GM23338 (cell line): ENCODE measurements at regions not wholly inside any gene's neighbourhood (a gene's known extent, or its start where the extent isn't known, plus 50 kb on each side); places are given as distances from the start of the nearest gene placed in this dataset.

Experiments
- ATAC-seq: fragments of 200-7000 bp; cut with Tn5 transposase; 3 replicates; pipeline ENCODE4 v1.9.1; 2020
- DNase-seq: peaks from one replicate; pipeline ENCODE4 v3.0.0-alpha.2; 2015; ENCODE audit warnings: low spot score
- H2AFZ ChIP-seq: fragments of 200-600 bp; sonication (generic); 2 replicates; pipeline ENCODE4 v1.8.0; 2016; ENCODE audit warnings: antibody characterized with exemption, mild to moderate bottlenecking, moderate library complexity
- H3F3A ChIP-seq: fragments of 200-600 bp; sonication (generic); replicated peaks from 2 replicates; pipeline ENCODE4 v1.8.0; 2017; ENCODE audit warnings: antibody characterized with exemption, mixed run types, low read depth
- H3K27ac ChIP-seq: fragments of 200-600 bp; sonication (generic); 2 replicates; pipeline ENCODE4 v1.6.1; 2016; ENCODE audit warnings: low read depth
- H3K27me3 ChIP-seq: fragments of 200-600 bp; sonication (generic); 2 replicates; pipeline ENCODE4 v1.8.0; 2016; ENCODE audit warnings: mild to moderate bottlenecking, mixed run types, moderate library complexity; ENCODE audit not compliant: insufficient read depth
- H3K36me3 ChIP-seq: fragments of 200-600 bp; sonication (generic); 2 replicates; pipeline ENCODE4 v1.8.0; 2016; ENCODE audit warnings: mild to moderate bottlenecking; ENCODE audit not compliant: insufficient read depth
- H3K4me1 ChIP-seq: fragments of 200-600 bp; sonication (generic); 2 replicates; pipeline ENCODE4 v1.8.0; 2016; ENCODE audit warnings: mild to moderate bottlenecking, moderate library complexity; ENCODE audit not compliant: insufficient read depth
- H3K4me2 ChIP-seq: fragments of 200-600 bp; sonication (generic); 2 replicates; pipeline ENCODE4 v1.7.1; 2017; ENCODE audit warnings: mixed run types
- H3K4me3 ChIP-seq: fragments of 200-600 bp; sonication (generic); 2 replicates; pipeline ENCODE4 v1.6.1; 2016; ENCODE audit warnings: mixed run types
- H3K79me2 ChIP-seq: fragments of 200-600 bp; sonication (generic); replicated peaks from 2 replicates; pipeline ENCODE4 v1.8.0; 2017; ENCODE audit warnings: mild to moderate bottlenecking; ENCODE audit not compliant: insufficient read depth
- H3K9me2 ChIP-seq: fragments of 200-600 bp; sonication (generic); 2 replicates; pipeline ENCODE4 v1.8.0; 2017; ENCODE audit not compliant: insufficient read depth
- H4K20me1 ChIP-seq: fragments of 200-600 bp; sonication (generic); replicated peaks from 2 replicates; pipeline ENCODE4 v1.8.0; 2017; ENCODE audit warnings: mild to moderate bottlenecking; ENCODE audit not compliant: insufficient read depth
- H3K27ac Mint-ChIP-seq: 2 replicates; pipeline ENCODE4 v1.8.0; 2020; ENCODE audit warnings: inconsistent platforms, mild to moderate bottlenecking, moderate library complexity, mixed read lengths
- H3K27me3 Mint-ChIP-seq: 3 replicates; pipeline ENCODE4 v1.8.0; 2022; ENCODE audit warnings: low read depth, mild to moderate bottlenecking, moderate library complexity, mixed read lengths, inconsistent platforms; ENCODE audit not compliant: insufficient read depth, poor library complexity
- H3K36me3 Mint-ChIP-seq: 3 replicates; pipeline ENCODE4 v1.8.0; 2021; ENCODE audit warnings: low read depth, mild to moderate bottlenecking, inconsistent platforms, moderate library complexity, mixed read lengths
- H3K4me1 Mint-ChIP-seq: 3 replicates; pipeline ENCODE4 v1.8.0; 2020; ENCODE audit warnings: mild to moderate bottlenecking, inconsistent platforms, mixed read lengths
- H3K4me3 Mint-ChIP-seq: 3 replicates; pipeline ENCODE4 v1.8.0; 2021; ENCODE audit warnings: moderate library complexity, mild to moderate bottlenecking, inconsistent platforms, mixed read lengths
- H3K9me3 Mint-ChIP-seq: 3 replicates; pipeline ENCODE4 v1.8.0; 2020; ENCODE audit warnings: moderate library complexity, mild to moderate bottlenecking, inconsistent platforms, mixed read lengths
- CREB1 ChIP-seq: fragments of 250-450 bp; sonication (Bioruptor Pico); IDR thresholded peaks from 2 replicates; pipeline ENCODE4 v1.5.0; 2020; ENCODE audit warnings: low read depth, mild to moderate bottlenecking, moderate library complexity
- CTCF ChIP-seq, 2 experiments: fragments of 200-600 bp in 1 of 2; sonication (generic) in 1 of 2; conservative IDR thresholded peaks; 2 replicates each; pipeline versions ENCODE4 v1.5.1 to v1.6.1; 2016 to 2017; ENCODE audit warnings: antibody characterized with exemption in 2 of 2, low read depth in 2 of 2, mild to moderate bottlenecking in 2 of 2, moderate library complexity in 1 of 2
- EZH2 ChIP-seq: fragments of 200-600 bp; sonication (generic); IDR thresholded peaks from one replicate; pipeline ENCODE4 v1.8.0; 2017; ENCODE audit warnings: antibody characterized with exemption, mild to moderate bottlenecking, low read depth; ENCODE audit not compliant: unreplicated experiment
- EZH2phosphoT487 ChIP-seq: fragments of 200-600 bp; sonication (generic); IDR thresholded peaks from one replicate; pipeline ENCODE4 v1.8.1; 2018; ENCODE audit warnings: antibody characterized with exemption; ENCODE audit not compliant: unreplicated experiment
- JUNB ChIP-seq: IDR thresholded peaks from one replicate; pipeline ENCODE4 v1.6.1; 2016; ENCODE audit warnings: antibody characterized with exemption; ENCODE audit not compliant: unreplicated experiment
- NANOG ChIP-seq: IDR thresholded peaks from 2 replicates; pipeline ENCODE4 v1.6.1; 2016; ENCODE audit warnings: antibody characterized with exemption, borderline replicate concordance
- REST ChIP-seq: IDR thresholded peaks from one replicate; pipeline ENCODE4 v1.6.1; 2018; ENCODE audit warnings: antibody characterized with exemption; ENCODE audit not compliant: unreplicated experiment
- STAT1 ChIP-seq: IDR thresholded peaks from one replicate; pipeline ENCODE4 v1.6.1; 2016; ENCODE audit warnings: antibody characterized with exemption; ENCODE audit not compliant: unreplicated experiment
- ZNF331 ChIP-seq: fragments of 250-450 bp; sonication (Bioruptor Pico); IDR thresholded peaks from 2 replicates; pipeline ENCODE4 v1.5.0; 2020; ENCODE audit warnings: low read depth, mild to moderate bottlenecking, moderate library complexity
- ZNF462 ChIP-seq: fragments of 250-450 bp; sonication (Bioruptor Pico); IDR thresholded peaks from 2 replicates; pipeline ENCODE4 v1.5.0; 2020; ENCODE audit warnings: mild to moderate bottlenecking, moderate library complexity

GRCh38 chr6:98272060-98272459, 562.3 kb upstream of the POU3F2 start:
- no peaks in the 10 kb centered on the region for H3K79me2 ChIP-seq
- H3K4me3 ChIP-seq, result no peak overlapping the region
- H3K4me3 Mint-ChIP-seq, result no peak overlapping the region
- H3K36me3 ChIP-seq, result no peaks in the 10 kb centered on the region
- peaks cover 11% of the 10 kb centered on the region; the same call in 2 of the 3 replicates for H3K4me1 Mint-ChIP-seq
- no peaks in the 10 kb centered on the region for H3K9me3 Mint-ChIP-seq
- DNase-seq, result no peak
- H3K27me3 Mint-ChIP-seq, result peaks cover 2% of the 10 kb centered on the region
- no peak overlapping the region for H2AFZ ChIP-seq
- H4K20me1 ChIP-seq, result no peaks in the 10 kb centered on the region
- H3K27me3 ChIP-seq, result no peaks in the 10 kb centered on the region
- no peaks in the 10 kb centered on the region for H3K36me3 Mint-ChIP-seq
- H3K9me2 ChIP-seq, result 0 out of 2 replicates have a peak, but pooled peaks cover 3% of the 10 kb centered on the region
- peaks cover 8% of the 10 kb centered on the region; the same call in 1 of the 2 replicates for H3K4me1 ChIP-seq
- no peak overlapping the region for H3K27ac Mint-ChIP-seq
- H3F3A ChIP-seq, result no peaks in the 10 kb centered on the region
- ATAC-seq, result no peak
- no peak overlapping the region for H3K27ac ChIP-seq
- TF ChIP-seq STAT1, result no peak
- no peak for TF ChIP-seq CREB1
- TF ChIP-seq EZH2phosphoT487, result no peak
- TF ChIP-seq NANOG, result no peak
- no peak for TF ChIP-seq REST
- TF ChIP-seq ZNF331 (CRISPR knock-in tag), result no peak
- TF ChIP-seq JUNB, result no peak
- TF ChIP-seq CTCF (conservative IDR thresholded peaks at IDR 0.05; ENCODE audit: low read depth in 2 of 2), result no peak
- TF ChIP-seq EZH2, result no peak
- TF ChIP-seq ZNF462 (CRISPR knock-in tag), result no peak
- no peak overlapping the region for H3K4me2 ChIP-seq
